ENCODE measurements at regions not wholly inside any gene's neighbourhood (a gene's known extent, or its start where the extent isn't known, plus 50 kb on each side); places are given as distances from the start of the nearest gene placed in this dataset.
"Not testable (repeated sequence)": the region's sequence is repeated elsewhere in the genome, so short reads cannot be mapped to it uniquely, and the experiment has no call there.

DNA sequence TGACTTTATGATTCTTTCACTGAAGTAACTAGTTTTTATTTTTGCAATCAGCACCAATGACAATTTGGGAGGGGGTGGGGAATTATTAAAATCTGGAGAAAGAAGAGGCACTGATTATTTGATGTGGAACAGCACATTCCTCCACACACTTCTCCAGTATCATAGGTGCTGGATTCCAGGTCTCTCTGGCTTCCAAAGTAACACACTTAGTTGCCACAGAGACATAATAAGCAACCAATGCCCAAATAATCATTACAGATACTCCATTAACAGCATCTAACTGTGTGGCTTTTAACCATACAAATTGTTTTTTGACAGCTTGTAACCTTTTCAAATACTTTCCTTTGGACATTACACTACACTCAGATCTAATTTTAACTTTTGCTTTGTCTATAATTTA, 131.0 kb upstream of the CDIN1 start:
- DNase-seq (ENCODE audit: low read depth), result no peak

DNA sequence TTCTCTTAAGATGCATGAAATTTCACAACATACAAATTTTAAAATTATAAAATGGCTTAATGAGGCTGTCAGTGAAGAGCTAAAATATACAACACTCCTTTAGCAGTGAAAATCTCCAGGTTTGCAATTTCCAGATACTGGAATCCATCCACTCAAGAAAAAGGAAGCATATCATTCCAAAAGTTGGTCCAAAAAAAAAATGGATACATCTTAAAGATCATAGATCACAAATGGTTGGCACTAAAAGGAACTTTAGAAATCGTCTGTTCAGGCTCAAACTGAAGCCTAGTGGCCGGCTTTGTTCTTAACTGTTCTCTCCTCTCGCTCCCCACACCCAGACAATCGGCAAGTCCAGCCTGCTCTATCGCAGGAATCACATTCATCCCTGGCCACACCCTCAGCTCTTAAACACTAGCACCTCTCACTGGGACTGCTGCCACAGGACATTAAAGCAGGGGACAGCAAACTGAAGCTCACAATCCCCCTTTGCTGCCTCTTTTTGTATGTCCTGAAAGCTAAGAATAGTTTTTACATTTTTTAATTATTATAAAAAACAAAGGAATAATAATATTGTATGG, 130.3 kb upstream of the CDIN1 start:
- DNase-seq (ENCODE audit: low read depth), result no peak

DNA sequence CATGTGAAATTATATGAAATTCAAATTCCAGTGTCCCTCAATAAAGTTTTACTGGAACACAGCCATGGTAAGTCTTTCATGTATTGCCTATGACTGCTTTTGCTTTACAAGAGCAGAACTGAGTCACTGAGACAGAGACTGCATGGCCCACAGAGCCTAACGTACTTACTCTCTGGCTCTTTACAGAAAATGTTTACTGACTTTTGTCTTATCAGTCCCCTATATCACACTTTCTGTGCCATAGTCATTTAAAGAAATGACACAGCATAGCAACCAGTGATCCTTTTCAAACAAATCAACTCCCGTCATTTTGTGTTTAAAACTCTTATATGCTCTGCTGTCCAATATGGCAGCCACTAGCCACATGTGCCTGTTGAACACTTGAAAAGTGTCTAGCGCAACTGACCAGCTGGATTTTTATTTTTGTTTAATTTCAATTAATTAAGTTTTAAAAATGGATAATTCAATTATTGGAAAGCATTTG, 129.7 kb upstream of the CDIN1 start:
- DNase-seq (ENCODE audit: low read depth), result no peak

DNA sequence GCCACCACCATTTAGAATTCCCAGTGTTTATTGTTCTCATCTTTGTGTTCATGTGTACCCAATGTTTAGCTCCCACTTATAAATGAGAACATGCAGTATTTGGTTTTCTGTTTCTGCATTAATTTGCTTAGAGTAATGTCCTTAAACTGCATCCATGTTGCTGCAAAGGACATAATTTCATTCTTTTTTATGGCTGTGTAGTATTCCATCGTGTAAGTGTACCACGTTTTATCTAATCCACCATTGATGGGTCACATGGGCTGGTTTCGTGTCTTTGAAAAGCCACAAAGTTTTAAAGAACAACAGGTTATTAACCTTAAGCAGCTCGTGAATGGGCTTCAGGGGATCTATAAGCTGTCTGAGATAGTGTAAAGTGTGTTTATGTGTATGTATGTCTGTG, 125.2 kb upstream of the CDIN1 start:
- not testable (repeated sequence) for DNase-seq (ENCODE audit: low read depth)

DNA sequence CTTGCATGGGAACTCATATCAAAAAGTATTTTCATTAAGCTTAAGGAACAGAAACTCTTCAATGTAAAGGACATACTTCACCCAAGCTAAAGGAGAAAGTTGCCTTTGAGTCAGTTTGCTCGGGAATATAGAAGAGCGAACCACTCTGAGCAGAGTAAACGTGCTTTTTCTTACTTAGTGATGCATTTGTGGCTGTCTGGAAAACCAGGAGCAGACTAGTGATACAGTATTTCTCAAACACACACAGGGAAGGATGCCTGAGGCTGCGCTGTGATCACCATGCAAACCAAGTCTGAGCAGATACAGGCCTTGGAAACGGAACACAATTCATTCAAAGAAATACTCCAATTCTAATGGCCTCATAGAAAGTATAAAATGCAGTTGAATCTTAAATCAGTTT, 121.0 kb upstream of the CDIN1 start:
- DNase-seq (ENCODE audit: low read depth), result no peak

DNA sequence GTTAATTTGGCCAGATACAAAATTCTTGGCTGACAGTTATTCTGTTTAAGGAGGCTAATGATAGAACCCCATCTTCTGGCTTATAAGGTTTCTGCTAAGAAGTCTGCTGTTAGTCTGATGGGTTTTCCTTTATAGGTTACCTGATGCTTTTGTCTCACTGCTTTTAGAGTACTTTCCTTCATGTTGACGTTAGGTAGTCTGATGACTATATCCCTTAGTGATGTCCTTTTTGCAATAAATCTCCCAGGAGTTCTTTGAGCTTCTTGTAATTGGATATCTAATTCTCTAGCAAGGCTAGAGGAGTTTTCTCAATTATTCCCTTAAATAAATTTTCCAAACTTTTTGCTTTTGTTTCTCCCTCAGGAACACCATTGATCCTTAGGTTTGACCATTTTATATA, 114.1 kb upstream of the CDIN1 start:
- DNase-seq (ENCODE audit: low read depth), result peak; percentile 4

DNA sequence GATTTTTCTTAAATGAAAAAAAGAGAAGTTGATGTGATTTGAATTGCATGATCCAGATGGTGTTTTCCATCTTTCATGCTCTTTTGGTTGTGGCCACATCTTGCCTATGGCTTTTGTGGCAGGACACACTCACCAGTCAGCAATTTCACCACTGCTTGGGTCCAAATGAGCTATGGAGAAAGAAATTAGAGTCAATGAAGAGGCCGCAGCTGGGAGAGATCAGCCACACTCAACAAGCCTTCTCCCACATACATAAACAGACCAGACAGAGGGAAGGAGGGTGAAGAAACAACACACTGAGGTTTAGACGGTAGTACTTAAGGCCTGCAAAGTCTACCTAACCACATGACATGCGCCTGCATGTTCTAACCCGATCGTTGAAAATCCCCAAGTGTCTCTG, 110.7 kb upstream of the CDIN1 start:
- peak; percentile 83 for DNase-seq (ENCODE audit: low read depth)

DNA sequence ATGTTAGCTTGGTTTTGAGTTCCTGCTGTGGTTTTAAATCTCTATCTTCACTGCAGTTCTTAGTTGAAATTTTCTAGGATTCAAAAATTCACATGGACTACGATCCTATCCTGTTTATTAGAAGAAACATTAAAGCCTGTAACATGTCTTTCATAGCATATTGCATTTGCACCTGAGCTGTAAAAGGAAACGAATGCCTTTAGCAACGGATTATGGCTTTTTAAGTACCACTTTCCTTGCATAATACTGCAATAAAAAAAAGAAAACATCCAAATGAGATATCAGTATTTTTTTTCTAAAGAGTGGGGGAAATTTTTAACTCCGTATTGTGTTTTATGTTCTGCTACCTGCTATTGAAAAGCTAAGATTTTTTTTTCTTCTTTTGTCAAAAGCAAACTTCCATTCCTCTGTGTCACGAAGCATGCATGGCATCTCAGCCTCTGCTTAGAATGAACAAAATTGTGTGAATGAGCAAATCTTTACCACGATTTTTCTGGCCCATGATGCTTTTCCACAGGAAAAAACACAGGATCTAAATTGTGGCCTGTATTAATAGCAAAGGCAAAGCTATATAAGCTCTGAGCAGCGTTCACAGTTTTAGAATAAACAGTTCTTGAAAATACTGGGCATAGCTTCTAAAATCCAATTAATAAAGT, 110.0 kb upstream of the CDIN1 start:
- peak; percentile 8 for DNase-seq (ENCODE audit: low read depth)

DNA sequence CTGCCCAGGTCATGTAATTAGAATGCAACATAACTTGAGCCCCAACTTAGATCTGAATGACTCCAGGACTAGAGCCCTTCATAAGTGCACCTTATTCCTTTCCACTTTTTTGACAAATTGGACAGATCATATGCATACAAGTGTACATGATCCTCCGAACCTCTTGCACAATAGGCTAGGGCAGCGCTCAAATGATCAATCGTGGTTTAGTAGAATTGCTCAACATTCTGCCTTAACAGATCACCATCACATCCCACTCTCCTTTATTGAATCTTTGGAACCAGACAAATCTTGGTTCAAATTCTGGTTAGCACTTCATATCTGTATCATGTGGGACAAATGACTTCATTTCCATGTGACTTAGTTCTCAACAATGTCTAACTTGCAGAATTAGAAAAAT, 106.8 kb upstream of the CDIN1 start:
- DNase-seq (ENCODE audit: low read depth), result no peak

DNA sequence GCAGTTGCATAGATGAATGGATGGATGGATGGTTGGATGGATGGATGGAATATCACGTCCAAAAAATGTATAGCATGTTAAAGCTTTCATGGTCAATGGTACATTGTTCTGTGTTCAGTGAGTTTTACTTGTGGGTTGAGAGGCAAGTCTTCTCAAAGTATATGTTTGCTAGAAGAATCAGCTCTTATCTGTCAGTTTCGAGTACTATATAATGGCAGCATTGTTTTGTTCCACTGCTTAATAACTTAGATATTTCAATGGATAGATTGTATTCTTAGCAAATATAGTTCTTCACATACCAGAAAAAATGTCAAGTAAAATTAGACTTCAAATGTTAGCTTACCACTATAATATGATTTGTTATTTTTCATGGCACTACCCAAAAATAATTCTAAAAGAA, 100.9 kb upstream of the CDIN1 start:
- DNase-seq (ENCODE audit: low read depth), result no peak

DNA sequence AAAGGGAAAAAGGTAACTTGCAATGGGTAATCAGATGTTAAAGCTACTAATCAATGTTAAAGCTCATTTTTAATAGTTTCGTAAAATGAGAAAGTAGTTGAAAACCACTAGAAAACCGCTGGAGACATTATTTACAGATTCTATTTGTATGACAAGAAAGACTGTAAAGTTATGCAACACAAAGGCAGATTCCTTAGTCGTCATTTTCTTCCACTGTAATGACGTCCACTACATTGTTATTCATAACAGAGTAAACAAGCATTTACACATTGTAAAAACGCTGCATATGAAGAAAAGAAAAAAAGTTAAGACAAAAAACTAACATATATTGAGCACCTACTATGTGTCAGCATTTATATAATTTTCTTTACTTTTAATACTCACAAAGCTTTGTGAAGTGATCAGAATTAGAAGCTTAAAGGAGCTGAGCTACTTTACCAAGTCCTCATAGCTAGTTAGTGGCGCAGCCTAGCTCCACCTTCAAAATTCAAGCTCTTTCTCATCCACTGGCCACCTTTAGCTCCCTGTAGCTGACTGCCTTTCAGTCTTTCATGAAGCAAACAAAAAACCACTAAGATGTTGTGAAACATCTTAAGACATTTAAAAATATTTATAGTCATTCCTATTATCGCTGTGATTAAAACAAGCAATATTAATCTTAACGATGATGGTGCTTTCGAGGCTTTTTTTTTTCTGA, 100.1 kb upstream of the CDIN1 start:
- no peak for DNase-seq (ENCODE audit: low read depth)

DNA sequence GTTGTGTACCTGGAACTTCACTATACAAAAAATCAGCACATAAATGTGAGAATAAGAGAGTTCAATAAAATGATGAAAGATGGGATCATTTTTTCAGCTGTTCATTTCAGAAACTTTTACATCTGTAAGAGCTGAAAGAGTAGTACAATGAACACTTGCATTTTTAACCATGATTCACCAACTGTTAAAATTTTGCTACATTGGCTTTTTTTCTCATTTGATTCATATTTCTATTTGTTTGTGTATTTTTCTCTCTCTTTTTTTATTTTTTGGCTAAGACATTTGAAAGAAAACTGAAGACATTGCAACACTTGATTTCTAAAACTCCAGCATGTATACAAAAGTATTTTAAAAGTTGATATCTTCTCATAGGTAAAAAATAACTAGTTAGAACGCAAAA, 98.3 kb upstream of the CDIN1 start:
- peak; percentile 5 for DNase-seq (ENCODE audit: low read depth)

DNA sequence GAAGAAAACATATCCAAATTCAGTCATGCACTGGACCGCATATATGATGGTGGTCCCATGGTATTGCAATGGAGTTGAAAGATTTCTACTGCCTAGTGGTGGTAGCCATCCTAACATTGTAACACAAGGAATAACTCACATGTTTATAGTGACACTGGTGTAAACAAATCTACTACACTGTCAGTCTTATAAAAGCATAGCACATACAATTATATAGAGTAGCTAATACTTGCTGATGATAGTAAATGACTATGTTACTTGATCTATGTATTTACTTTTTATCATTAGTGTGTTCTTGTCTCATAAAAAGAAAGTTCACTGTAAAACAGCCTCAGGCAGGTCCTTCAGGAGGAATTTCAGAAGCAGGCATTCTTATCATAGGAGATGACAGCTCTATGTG, 96.0 kb upstream of the CDIN1 start:
- DNase-seq (ENCODE audit: low read depth), result no peak

DNA sequence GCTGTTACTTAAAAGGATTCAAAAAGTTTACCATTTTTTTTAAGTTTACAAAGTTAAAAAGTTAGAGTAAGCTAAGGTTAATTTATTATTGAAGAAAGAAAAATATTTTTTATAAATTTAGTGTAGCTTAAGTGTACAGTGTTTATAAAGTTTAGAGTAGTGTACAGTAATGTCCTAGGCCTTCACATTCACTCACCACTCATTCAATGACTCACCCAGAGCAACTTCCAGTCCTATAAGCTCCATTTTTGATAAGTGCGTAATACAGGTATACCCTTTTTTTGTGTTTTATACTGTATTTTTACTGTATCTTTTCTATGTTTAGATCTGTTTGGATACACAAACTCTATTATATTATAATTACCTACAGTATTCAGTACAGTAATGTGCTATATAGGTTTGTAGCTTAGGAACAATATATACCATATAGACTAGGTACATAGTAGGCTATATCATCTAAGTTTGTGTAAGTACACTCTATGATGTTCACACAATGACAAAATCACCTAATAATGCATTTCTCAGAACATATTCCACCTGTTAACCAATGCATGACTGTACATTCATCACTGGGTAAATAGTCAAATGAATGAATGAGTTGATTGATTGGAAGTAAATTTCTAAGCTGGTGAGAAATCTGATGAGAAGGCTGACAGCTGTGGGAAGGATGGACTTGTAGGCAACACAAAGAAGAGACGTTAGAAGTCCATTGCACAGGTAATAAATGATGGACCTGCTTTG, 95.2 kb upstream of the CDIN1 start:
- DNase-seq (ENCODE audit: low read depth), result no peak

DNA sequence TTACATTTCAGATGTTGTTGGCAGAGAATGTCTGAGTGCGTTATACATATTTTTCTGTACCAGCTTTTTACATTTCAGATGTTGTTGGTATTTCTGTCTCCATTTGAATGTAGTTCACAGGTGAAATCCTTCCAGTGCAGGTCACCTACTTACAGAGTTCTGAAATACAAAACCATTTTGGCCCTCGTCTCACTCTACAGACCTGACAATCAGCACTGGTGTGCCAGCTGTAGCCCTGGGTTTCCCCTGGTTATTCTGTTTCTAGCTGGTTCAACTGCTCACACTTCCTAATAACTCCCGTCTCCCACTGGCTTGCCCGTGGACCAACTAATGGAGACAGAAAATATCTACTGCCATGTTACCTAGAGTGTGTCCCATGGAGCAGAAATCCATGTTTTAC, 87.5 kb upstream of the CDIN1 start:
- no peak for DNase-seq (ENCODE audit: low read depth)

DNA sequence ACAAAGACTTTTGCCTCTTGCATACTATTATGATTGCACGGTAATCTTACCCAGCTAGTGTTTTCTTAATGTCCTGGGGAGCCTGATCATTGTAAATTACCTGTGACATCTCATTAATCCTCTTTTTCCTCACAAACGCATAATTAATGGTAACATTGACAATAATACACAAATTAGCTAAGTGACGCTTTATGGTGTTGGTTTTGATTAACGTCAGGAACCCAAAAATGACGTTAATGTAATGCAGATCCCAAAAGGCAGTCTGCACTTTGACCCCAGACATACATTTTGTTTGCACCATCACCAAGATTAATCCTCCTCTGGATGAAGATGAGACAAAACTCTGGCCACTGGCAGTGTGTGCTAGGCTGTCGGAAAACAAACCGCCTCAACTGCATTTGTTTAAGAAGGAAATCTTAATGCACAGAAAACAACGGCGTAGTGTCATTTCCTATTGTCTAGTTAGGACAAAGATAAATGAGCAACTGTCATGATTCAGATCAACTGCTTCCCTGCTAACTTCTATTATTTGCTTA, 83.9 kb upstream of the CDIN1 start:
- DNase-seq (ENCODE audit: low read depth), result no peak

DNA sequence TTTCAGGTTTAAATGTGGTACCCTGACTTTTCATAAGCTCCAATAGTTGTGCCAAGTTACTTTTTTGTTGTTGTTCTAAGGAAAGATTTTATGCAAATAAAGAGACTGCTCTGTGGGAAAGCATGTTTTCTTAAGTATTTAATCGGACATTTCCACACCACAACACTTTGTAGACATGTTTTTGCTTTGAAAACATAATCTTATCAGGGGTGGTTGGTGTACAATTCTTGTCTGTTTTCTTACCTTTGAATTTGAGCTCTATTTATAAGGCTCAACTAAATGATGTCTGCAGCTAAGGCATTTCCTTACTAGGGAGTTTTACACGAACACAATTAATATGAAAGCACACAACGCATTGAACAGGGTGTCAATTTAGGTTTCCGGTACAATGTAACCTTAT, 81.5 kb upstream of the CDIN1 start:
- DNase-seq (ENCODE audit: low read depth), result no peak

DNA sequence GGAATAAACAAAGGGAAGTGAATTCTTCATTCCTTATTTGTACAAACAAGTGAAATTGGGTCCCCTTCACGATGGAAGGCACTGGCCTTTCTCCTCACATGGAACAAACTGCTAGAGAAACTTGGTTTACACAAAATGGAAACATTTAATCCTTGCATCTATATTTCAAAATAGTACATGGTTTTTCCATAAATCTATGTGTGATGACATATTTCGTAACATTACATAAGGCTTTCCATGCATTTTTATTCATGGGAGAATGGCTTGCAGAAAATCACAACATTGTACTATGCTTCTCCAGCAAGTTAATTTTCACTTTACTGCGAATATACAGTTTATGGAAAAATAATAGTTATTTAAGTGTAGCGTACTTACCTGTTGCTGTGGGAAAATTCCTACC, 81.0 kb upstream of the CDIN1 start:
- DNase-seq (ENCODE audit: low read depth), result no peak

DNA sequence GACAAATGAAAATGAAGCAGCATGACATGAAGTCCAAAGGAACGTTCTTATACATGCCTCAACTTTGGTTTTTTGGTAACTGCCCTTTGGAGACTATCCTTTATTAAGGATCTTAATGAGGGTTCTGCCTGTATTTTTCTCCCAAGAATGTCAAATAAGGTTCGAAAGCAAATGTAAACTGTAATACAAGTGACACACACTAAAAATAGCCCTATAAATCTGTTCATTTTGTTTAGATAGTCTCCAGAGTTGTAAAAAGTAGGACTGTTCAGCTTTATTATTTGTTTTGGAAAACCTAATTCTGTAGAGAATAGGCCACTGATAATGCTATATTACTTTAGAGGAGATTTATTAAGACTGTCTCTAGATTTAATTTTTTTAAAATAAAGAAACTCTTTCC, 80.5 kb upstream of the CDIN1 start:
- no peak for DNase-seq (ENCODE audit: low read depth)

DNA sequence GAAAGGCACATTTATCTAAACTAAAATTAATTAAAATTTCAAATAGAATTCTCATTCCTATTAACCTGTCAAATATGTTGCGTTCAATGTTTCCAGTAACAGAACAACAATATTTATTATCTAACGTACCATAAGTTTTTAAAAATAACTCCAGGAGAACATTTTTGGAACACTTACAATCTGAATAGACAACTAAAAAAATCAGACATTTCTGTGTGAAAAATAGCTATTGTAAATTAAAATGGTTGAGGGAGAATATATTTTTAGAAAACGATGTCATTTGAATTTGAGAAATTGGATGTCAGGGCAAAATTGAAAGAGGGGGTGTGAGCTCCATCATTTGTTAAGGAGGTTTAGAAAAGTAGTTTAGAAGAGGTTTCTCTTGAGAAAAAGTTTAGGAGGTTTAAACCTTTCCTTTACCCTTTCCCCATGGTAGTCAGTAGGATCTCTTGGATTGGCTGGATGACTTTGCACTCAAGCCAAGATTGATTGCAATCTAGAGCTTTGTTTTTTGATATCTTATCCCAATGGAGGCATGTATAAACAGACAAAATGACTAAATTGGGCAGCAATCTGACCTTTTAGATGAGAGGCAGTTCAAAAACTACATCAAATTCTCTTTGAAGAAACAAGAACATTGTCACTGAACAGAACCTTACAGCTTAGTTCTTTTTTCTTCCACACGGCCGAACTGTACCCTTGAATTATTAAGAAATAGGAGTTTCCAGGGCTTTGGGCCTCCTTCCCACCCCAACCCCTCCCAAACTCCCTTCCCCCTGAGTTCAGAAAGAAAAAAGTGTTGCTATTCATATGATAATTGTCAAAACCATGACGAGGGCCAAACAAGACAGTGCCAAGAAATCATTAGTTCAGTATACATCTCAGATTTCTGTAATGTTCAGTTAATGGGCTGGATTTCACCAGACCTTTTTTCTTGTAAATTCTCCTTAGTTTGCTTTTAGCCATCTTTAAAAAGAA, 79.7 kb upstream of the CDIN1 start:
- DNase-seq (ENCODE audit: low read depth), result no peak

Data from myocyte (in vitro differentiated cells).